OCI-LY1 (cell line): ENCODE measurements at regions not wholly inside any gene's neighbourhood (a gene's known extent, or its start where the extent isn't known, plus 50 kb on each side); places are given as distances from the start of the nearest gene placed in this dataset.
A peak's percentile ranks its signal among the peaks of the same experiment; 100 is the strongest.

Source experiments
- H2AFZ ChIP-seq: fragments of 200-600 bp; sonication (generic), shearing (Covaris generic); 2 replicates; pipeline ENCODE4 v1.6.0; 2014; ENCODE audit warnings: antibody characterized with exemption, mild to moderate bottlenecking, low read length
- H3F3A ChIP-seq: fragments of 200-600 bp; sonication (generic), shearing (Covaris generic); 2 replicates; pipeline ENCODE4 v1.6.0; 2014; ENCODE audit warnings: mild to moderate bottlenecking, antibody characterized with exemption, low read length, moderate library complexity; ENCODE audit not compliant: insufficient read depth
- H3K27ac ChIP-seq: fragments of 200-600 bp; sonication (generic); 2 replicates; pipeline ENCODE4 v1.5.1; 2014; ENCODE audit warnings: low read length, mixed run types, mild to moderate bottlenecking, low read depth; ENCODE audit not compliant: poor library complexity, severe bottlenecking
- H3K27me3 ChIP-seq: fragments of 200-600 bp; sonication (generic); 2 replicates; pipeline ENCODE4 v1.6.0; 2014; ENCODE audit warnings: antibody characterized with exemption, mild to moderate bottlenecking, low read length, moderate library complexity; ENCODE audit not compliant: insufficient read depth
- H3K36me3 ChIP-seq: fragments of 200-600 bp; sonication (generic); 2 replicates; pipeline ENCODE4 v1.6.1; 2014; ENCODE audit warnings: mild to moderate bottlenecking, antibody characterized with exemption, low read length, moderate library complexity, mixed read lengths; ENCODE audit not compliant: insufficient read depth
- H3K4me1 ChIP-seq: fragments of 200-600 bp; sonication (generic); 2 replicates; pipeline ENCODE4 v1.5.1; 2014; ENCODE audit warnings: mild to moderate bottlenecking, low read length, moderate library complexity; ENCODE audit not compliant: insufficient read depth, severe bottlenecking
- H3K4me2 ChIP-seq: fragments of 200-600 bp; sonication (generic), shearing (Covaris generic); 2 replicates; pipeline ENCODE4 v1.6.1; 2014; ENCODE audit warnings: low read length
- H3K4me3 ChIP-seq: fragments of 200-600 bp; sonication (generic); 2 replicates; pipeline ENCODE4 v1.5.1; 2014; ENCODE audit warnings: low read length, low read depth, mild to moderate bottlenecking, mixed read lengths; ENCODE audit not compliant: poor library complexity, severe bottlenecking
- H3K79me2 ChIP-seq: fragments of 200-600 bp; shearing (Covaris generic); 2 replicates; pipeline ENCODE4 v1.6.1; 2016; ENCODE audit warnings: mixed run types, low read length, mixed read lengths; ENCODE audit not compliant: insufficient read depth
- H3K9ac ChIP-seq: fragments of 200-600 bp; sonication (generic), shearing (Covaris generic); 2 replicates; pipeline ENCODE4 v1.6.1; 2014; ENCODE audit warnings: mild to moderate bottlenecking, low read length, mixed read lengths
- H3K9me2 ChIP-seq: fragments of 200-600 bp; sonication (generic), shearing (Covaris generic); 2 replicates; pipeline ENCODE4 v1.6.1; 2014; ENCODE audit warnings: low read depth, mild to moderate bottlenecking, low read length, mixed read lengths
- H3K9me3 ChIP-seq: fragments of 200-600 bp; shearing (Covaris generic); 2 replicates; pipeline ENCODE4 v1.6.1; 2014; ENCODE audit warnings: low read length, mixed read lengths
- H4K20me1 ChIP-seq: fragments of 200-600 bp; sonication (generic), shearing (Covaris generic); 2 replicates; pipeline ENCODE4 v1.6.0; 2016; ENCODE audit warnings: mild to moderate bottlenecking, low read length; ENCODE audit not compliant: insufficient read depth
- CTCF ChIP-seq: fragments of 200-600 bp; sonication (generic), shearing (Covaris generic); IDR thresholded peaks from 2 replicates; pipeline ENCODE4 v1.5.1; 2017; ENCODE audit warnings: mild to moderate bottlenecking, antibody characterized with exemption, low read length, moderate library complexity, mixed read lengths
- EZH2 ChIP-seq: fragments of 200-600 bp; sonication (generic), shearing (Covaris generic); IDR thresholded peaks from 2 replicates; pipeline ENCODE4 v1.8.0; 2017; ENCODE audit warnings: borderline replicate concordance, mixed run types, mild to moderate bottlenecking, antibody characterized with exemption, low read length, moderate library complexity, mixed read lengths

- Histone ChIP-seq H2AFZ (no peak overlapping the region), H3K79me2 (no peaks in the 10 kb centered on the region), H3F3A (no peaks in the 10 kb centered on the region), H3K9me3 (no peaks in the 10 kb centered on the region), H3K4me3 (no peak overlapping the region), H3K4me2 (no peak overlapping the region), H3K27ac (peak overlapping the region; percentile 25), H3K9ac (no peak overlapping the region), H3K9me2 (no peaks in the 10 kb centered on the region), H3K27me3 (no peaks in the 10 kb centered on the region), H3K4me1 (peaks cover 75% of the 10 kb centered on the region), H3K36me3 (no peaks in the 10 kb centered on the region), H4K20me1 (no peaks in the 10 kb centered on the region)
- TF ChIP-seq CTCF (no peak), EZH2 (no peak)
These were observed 138.4 kb upstream of the TBL1XR1 start for GRCh38 chr3:177335728-177336127.

DNA sequence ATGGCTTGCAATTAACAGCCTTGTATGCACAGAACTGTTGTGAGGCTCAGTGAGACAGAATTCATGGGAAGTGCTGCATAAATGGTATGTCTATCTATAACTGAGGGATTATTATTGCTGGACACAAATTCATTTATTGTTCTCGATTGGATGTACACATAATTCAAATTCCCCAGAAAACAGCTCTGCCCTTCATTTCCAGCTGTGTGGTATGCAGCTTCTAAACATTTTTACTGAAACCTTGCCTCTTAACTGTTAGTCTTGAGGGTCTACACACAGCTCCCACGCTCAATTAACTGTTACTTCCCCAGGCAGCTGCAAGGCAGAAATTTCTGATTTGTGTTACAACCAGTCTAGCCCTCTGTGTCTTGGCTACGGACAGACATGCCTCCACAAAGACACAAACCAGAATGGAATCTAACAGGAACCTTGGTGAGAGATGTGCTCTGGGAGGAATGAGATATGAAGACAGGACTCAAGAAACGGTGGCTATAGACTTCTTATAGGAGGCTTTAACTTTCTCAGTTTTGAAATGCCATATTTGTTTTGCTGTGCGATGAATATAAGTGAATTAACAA lies 139.7 kb upstream of the TBL1XR1 start:
- no peaks in the 10 kb centered on the region for H3F3A ChIP-seq
- no peak for TF ChIP-seq EZH2
- H4K20me1 ChIP-seq: no peaks in the 10 kb centered on the region
- no peaks in the 10 kb centered on the region for H3K9me3 ChIP-seq
- no peaks in the 10 kb centered on the region for H3K9me2 ChIP-seq
- H3K79me2 ChIP-seq: no peaks in the 10 kb centered on the region
- H3K9ac ChIP-seq: no peak overlapping the region
- H3K27me3 ChIP-seq: no peaks in the 10 kb centered on the region
- H3K4me2 ChIP-seq: no peak overlapping the region
- no peaks in the 10 kb centered on the region for H3K36me3 ChIP-seq
- peaks cover 81% of the 10 kb centered on the region for H3K4me1 ChIP-seq
- no peak overlapping the region for H3K4me3 ChIP-seq
- peak overlapping the region; percentile 83 for H3K27ac ChIP-seq
- no peak overlapping the region for H2AFZ ChIP-seq

DNA sequence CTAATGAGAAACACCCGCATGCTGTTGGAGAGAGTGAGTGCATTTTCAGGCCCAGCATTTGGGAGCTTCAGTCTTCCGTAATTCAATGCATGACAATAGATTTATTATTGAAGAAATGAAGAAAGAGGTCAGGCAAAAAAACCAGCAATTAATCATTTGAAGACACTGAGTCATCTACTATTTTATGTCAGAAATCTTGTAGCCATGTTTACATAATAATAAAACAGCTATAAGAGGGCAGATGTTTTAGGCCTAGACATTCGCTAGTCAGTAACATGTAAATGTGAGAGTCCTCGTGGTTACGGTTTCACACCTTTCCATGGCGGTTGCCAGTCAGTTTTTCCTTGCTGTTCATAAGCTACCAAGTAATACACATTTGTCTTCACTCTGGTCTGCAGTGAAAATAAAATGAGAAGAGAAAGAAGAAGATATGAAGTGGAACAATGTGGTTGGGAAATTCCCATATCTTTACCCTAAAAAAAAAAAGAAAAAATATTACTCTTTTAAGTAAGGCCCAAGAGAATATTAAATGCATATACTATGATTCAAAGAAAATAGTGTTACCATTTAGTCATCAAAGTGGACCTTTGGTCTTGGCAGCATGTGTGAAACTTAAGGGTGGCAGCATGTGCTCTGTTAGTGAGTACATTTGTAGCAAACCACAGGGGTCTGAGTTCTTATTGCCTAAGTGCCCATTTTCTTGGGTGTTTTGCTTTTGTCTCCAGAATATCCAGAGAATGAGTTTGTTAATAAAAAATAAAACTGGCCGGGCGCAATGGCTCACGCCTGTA lies 140.5 kb upstream of the TBL1XR1 start:
- no peaks in the 10 kb centered on the region for H3F3A ChIP-seq

More for the DNA sequence above, 140.5 kb upstream of the TBL1XR1 start:
- H3K4me3 ChIP-seq: no peak overlapping the region
- no peak overlapping the region for H3K4me2 ChIP-seq
- peak overlapping the region; percentile 83 for H3K27ac ChIP-seq
- H3K79me2 ChIP-seq: no peaks in the 10 kb centered on the region
- no peaks in the 10 kb centered on the region for H3K9me3 ChIP-seq
- no peak overlapping the region for H3K9ac ChIP-seq
- no peak overlapping the region for H2AFZ ChIP-seq
- no peaks in the 10 kb centered on the region for H3K36me3 ChIP-seq
- H3K9me2 ChIP-seq: no peaks in the 10 kb centered on the region
- no peaks in the 10 kb centered on the region for H4K20me1 ChIP-seq
- H3K4me1 ChIP-seq: peaks cover 76% of the 10 kb centered on the region
- no peak for TF ChIP-seq CTCF
- no peak for TF ChIP-seq EZH2
- no peaks in the 10 kb centered on the region for H3K27me3 ChIP-seq
